ENCODE measurements at regions not wholly inside any gene's neighbourhood (a gene's known extent, or its start where the extent isn't known, plus 50 kb on each side); places are given as distances from the start of the nearest gene placed in this dataset.

DNA sequence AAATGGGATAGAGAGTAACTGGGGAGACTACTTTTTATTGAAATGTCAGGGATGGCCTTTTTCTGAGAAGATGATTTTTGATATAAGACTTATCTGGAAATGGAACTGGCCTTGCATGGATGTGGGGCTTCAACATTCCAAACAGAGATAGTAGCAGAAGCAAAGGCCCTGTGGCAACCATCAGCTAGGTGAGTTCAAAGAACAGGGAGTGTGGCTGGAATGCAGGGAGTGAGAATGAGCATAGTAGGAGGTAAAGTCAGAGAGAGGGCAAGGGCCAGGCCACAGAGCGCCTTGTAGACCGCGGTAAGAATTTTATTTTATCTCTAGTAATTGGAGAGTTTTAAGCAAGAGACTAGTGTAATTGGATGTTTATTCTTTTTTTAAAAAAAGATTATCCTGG lies 227.0 kb upstream of the B3GALT2 start:
- Histone ChIP-seq H3K4me3 (ENCODE audit: severe bottlenecking) (no peak overlapping the region), H3K27me3 (ENCODE audit: insufficient read depth, poor library complexity, severe bottlenecking) (no peaks in the 10 kb centered on the region), H3K27ac (ENCODE audit: poor library complexity, severe bottlenecking) (no peak overlapping the region), H3K4me1 (ENCODE audit: insufficient read depth, poor library complexity, severe bottlenecking) (no peaks in the 10 kb centered on the region), H3K9me3 (ENCODE audit: severe bottlenecking) (no peaks in the 10 kb centered on the region), H3K36me3 (ENCODE audit: low read depth) (no peaks in the 10 kb centered on the region)
- ATAC-seq (ENCODE audit: low read depth): no peak
- TF ChIP-seq, protein P1, sequence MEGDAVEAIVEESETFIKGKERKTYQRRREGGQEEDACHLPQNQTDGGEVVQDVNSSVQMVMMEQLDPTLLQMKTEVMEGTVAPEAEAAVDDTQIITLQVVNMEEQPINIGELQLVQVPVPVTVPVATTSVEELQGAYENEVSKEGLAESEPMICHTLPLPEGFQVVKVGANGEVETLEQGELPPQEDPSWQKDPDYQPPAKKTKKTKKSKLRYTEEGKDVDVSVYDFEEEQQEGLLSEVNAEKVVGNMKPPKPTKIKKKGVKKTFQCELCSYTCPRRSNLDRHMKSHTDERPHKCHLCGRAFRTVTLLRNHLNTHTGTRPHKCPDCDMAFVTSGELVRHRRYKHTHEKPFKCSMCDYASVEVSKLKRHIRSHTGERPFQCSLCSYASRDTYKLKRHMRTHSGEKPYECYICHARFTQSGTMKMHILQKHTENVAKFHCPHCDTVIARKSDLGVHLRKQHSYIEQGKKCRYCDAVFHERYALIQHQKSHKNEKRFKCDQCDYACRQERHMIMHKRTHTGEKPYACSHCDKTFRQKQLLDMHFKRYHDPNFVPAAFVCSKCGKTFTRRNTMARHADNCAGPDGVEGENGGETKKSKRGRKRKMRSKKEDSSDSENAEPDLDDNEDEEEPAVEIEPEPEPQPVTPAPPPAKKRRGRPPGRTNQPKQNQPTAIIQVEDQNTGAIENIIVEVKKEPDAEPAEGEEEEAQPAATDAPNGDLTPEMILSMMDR (IDR thresholded peaks at IDR 0.05; ENCODE audit: poor library complexity, severe bottlenecking): no peak
- DNase-seq (ENCODE audit: low spot score): no peak

DNA sequence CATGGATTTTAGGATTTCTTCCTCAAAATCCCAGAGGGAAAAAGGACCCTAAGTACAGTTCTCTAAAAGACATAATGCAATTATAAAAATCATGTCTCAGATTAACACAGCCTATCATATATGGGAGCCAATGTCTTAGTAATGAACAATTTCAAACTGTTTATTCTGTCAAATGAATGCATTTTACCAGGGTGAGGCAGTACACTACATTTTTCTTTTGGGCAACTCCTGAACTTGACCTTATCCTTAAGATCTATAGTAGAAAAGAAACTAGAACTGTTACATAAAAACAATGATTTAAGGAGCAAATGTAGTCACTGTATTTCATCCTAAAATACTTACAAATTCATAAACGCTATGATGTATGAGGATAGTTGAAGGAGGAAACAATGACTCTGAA lies 226.3 kb upstream of the B3GALT2 start:
- no peak for DNase-seq (ENCODE audit: low spot score)
- Histone ChIP-seq H3K4me1 (ENCODE audit: insufficient read depth, poor library complexity, severe bottlenecking) (no peaks in the 10 kb centered on the region), H3K27ac (ENCODE audit: poor library complexity, severe bottlenecking) (no peak overlapping the region), H3K36me3 (ENCODE audit: low read depth) (no peaks in the 10 kb centered on the region), H3K9me3 (ENCODE audit: severe bottlenecking) (no peaks in the 10 kb centered on the region), H3K4me3 (ENCODE audit: severe bottlenecking) (no peak overlapping the region), H3K27me3 (ENCODE audit: insufficient read depth, poor library complexity, severe bottlenecking) (no peaks in the 10 kb centered on the region)
- ATAC-seq (ENCODE audit: low read depth): no peak
- TF ChIP-seq, protein P1 (IDR thresholded peaks at IDR 0.05; ENCODE audit: poor library complexity, severe bottlenecking): no peak

DNA sequence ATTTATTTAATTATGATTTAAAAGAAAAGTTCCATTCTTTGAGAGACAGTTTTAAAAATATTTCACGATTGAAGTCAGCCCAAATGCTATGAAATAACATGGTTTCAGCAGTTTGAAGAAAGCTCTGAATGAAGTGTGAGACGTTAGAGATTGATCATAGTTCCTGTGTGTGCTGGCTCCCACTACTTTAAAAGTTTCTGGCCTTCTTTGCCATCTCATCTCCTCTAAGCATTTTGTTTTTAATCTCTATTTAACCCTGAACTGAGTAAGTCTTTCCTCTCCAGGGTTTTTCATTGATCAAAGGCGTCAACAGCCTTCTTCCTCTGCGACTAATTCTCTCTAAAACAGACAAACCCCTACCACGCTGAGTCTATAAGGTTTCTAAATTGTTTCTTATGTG lies 225.3 kb upstream of the B3GALT2 start:
- no peak overlapping the region for H3K27ac ChIP-seq (ENCODE audit: poor library complexity, severe bottlenecking)
- H3K9me3 ChIP-seq (ENCODE audit: severe bottlenecking): no peaks in the 10 kb centered on the region
- DNase-seq (ENCODE audit: low spot score): no peak
- no peaks in the 10 kb centered on the region for H3K36me3 ChIP-seq (ENCODE audit: low read depth)
- TF ChIP-seq, protein P1 (IDR thresholded peaks at IDR 0.05; ENCODE audit: poor library complexity, severe bottlenecking): no peak
- no peaks in the 10 kb centered on the region for H3K27me3 ChIP-seq (ENCODE audit: insufficient read depth, poor library complexity, severe bottlenecking)
- H3K4me3 ChIP-seq (ENCODE audit: severe bottlenecking): no peak overlapping the region
- no peak for ATAC-seq (ENCODE audit: low read depth)
- no peaks in the 10 kb centered on the region for H3K4me1 ChIP-seq (ENCODE audit: insufficient read depth, poor library complexity, severe bottlenecking)

DNA sequence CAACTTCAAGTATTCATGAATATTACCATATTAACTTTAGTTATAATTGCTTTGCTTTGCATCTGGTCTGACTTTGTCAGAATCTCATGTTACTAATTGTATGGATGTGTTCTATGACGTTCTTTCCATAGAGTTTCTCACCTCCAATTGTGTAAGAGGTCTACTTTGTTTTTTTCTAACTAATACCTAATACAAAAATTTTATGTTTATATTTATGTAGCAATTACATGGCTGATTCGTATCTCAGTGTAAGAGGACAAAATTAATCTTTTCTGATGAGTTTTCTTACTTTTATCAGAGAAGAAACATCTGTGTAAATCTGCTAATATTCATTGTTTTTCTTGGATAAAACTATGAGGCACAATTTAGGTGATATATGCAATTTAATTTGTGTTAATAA lies 224.8 kb upstream of the B3GALT2 start:
- ATAC-seq (ENCODE audit: low read depth): no peak
- no peaks in the 10 kb centered on the region for H3K27me3 ChIP-seq (ENCODE audit: insufficient read depth, poor library complexity, severe bottlenecking)
- H3K9me3 ChIP-seq (ENCODE audit: severe bottlenecking): no peaks in the 10 kb centered on the region
- no peak overlapping the region for H3K27ac ChIP-seq (ENCODE audit: poor library complexity, severe bottlenecking)
- TF ChIP-seq, protein P1 (IDR thresholded peaks at IDR 0.05; ENCODE audit: poor library complexity, severe bottlenecking): no peak
- DNase-seq (ENCODE audit: low spot score): no peak
- H3K4me1 ChIP-seq (ENCODE audit: insufficient read depth, poor library complexity, severe bottlenecking): no peaks in the 10 kb centered on the region
- no peaks in the 10 kb centered on the region for H3K36me3 ChIP-seq (ENCODE audit: low read depth)
- H3K4me3 ChIP-seq (ENCODE audit: severe bottlenecking): no peak overlapping the region

DNA sequence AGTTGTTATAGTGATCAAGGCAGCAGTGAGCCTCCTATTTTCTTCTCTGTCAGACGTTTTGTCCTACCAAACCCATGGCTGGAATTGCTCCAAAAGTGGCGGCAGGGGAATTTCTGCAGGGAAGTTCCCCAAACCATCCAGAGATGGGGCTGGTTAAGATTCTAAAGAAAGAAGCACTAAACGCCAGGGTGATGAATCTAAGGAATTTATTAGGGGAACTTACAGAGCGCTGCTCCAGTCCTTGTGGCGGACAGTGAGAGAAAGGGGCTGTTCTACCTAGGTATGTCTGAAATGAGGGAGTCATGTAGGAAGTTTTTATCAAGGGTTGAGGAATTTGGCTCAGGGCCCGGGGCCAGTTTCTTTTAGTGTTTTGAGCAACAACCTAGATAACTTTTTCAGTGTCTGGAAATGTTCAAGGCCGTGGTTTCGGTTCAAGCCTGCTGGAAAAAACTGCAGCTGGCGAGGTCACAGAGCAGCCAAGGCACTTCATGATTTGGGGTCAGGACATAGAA lies 222.4 kb upstream of the B3GALT2 start:
- DNase-seq (ENCODE audit: low spot score): no peak
- Histone ChIP-seq H3K4me3 (ENCODE audit: severe bottlenecking) (no peak overlapping the region), H3K36me3 (ENCODE audit: low read depth) (no peaks in the 10 kb centered on the region), H3K9me3 (ENCODE audit: severe bottlenecking) (no peaks in the 10 kb centered on the region), H3K27ac (ENCODE audit: poor library complexity, severe bottlenecking) (no peak overlapping the region), H3K4me1 (ENCODE audit: insufficient read depth, poor library complexity, severe bottlenecking) (no peaks in the 10 kb centered on the region), H3K27me3 (ENCODE audit: insufficient read depth, poor library complexity, severe bottlenecking) (no peaks in the 10 kb centered on the region)
- peak; percentile 40; the same call in 1 of the 3 replicates for ATAC-seq (ENCODE audit: low read depth)
- TF ChIP-seq, protein P1 (IDR thresholded peaks at IDR 0.05; ENCODE audit: poor library complexity, severe bottlenecking): no peak

All from RWPE2 (cell line).